NCI-H82 treated with DMSO at 0.1 percent for 48 hours (cell line): ENCODE measurements at regions not wholly inside any gene's neighbourhood (a gene's known extent, or its start where the extent isn't known, plus 50 kb on each side); places are given as distances from the start of the nearest gene placed in this dataset.
"Not testable (repeated sequence)": the region's sequence is repeated elsewhere in the genome, so short reads cannot be mapped to it uniquely, and the experiment has no call there.

Source experiments
- DNase-seq: peaks from one replicate; lab custom pipeline; 2025; ENCODE audit not compliant: unreplicated experiment; lab: John Stamatoyannopoulos, UW

DNA sequence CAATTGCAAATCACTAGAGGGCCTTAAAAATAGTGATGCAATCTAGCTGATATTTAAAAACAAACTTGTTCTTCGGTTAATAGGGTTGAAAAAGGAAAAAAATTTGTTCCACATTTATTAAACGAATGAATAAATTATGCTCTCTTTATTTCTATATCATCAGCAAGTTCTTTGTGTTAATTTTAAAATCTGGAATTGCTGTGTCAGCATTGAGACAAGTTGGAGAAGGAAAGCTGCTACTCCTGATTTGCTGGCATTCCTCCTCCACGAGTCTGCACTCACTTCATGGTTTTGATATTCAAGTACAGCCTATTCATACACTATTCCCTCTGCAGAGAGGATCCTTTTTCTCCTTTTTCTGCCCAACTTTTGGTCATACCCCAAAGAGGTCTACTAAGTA, 117.6 kb downstream of the MRPL39 start:
- no peak for DNase-seq

DNA sequence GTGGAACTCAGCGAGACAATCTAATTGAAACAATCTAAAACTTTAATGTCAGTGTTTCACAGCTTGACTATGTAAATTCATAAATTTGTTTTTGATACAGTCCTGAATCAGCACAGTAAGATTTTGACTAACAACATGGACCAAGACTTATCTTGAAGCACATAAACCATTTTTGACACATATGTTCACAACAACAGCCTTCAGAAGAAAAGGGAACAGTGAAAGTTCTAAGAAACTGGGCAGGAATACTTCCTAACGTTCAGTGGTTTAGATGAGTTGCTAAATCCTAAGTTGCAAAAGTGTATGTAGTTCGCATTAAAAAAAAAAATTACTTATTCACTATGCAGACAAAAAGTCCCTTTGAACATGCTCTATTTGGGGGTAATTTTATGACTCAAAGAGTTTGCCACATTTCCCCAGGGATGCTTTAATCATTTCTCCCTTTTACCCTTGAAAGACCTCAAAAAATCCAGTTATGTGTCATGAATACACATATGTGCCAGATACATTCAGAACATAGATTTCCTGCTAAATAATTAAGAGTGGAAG, 120.2 kb downstream of the MRPL39 start:
- DNase-seq, result no peak

DNA sequence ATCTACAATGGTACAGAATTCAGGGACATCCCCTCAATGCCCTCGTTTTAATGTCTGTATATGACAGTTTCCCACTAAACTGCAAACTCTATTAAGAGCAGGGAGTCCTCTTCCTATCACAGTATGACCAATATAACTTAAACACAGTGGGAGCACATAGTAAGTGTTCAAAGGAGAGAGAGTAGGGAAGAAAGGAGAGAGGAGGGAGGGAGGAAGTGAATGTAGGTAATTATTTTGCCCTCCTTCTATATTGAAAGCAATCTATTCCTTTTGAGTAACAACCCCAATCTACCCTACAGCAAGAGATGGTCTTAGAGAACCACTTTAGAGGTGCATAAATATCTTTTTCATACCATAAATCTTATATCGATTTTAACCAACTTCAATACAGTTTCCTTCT, 121.4 kb downstream of the MRPL39 start:
- DNase-seq, result no peak

DNA sequence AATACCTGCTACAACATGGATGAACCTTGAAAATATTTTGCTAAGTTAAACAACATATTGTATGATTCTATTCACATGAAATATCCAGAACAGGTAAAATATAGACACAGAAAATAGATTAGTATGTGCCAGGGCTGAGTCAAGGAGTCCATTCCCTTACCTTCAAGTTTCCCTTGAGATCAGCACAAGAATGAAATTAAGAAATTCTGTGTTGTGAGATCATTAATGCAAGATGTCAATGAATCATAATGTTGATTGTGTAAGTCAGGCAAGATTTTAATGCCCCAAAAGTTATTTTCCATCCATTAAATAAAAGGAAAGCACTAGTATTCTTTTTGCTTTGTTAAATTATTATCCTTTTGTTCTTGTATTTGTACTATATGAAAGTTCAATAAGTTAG, 139.4 kb downstream of the MRPL39 start:
- DNase-seq, result no peak

DNA sequence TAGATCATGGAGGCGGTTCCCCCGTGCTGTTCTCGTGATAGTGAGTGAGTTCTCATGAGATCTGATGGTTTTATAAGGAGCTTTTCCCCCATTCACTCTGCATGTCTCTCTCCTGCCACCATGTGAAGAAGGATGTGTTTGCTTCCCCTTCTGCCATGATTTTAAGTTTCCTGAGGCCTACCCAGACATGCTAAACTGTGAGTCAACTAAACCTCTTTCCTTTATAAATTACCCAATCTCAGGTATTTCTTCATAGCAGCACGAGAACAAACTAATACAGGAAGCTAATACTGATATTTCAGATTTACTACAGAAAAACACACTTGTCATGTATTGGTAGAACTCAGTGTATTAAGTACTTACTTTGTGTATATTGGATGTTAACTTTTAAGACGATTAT, 140.2 kb downstream of the MRPL39 start:
- DNase-seq, result not testable (repeated sequence)

DNA sequence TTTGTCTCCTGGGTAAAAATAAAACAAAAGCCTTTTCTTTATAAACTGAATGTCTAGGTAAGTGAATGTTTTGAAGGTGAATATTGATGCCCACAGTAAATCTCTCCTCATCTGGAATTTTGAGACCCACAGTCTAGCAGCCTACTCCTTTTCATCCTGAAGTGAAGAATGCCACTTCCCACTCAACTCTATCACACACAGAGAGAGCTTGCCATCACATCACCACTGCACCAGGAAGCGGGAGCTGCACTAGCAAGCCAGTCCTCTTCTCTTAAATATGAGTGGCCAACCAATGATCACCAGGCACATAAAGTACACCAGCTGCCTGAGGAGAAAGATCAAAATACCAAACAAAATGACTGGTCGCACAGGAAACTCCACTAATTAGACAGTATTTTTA, 140.8 kb downstream of the MRPL39 start:
- no peak for DNase-seq

DNA sequence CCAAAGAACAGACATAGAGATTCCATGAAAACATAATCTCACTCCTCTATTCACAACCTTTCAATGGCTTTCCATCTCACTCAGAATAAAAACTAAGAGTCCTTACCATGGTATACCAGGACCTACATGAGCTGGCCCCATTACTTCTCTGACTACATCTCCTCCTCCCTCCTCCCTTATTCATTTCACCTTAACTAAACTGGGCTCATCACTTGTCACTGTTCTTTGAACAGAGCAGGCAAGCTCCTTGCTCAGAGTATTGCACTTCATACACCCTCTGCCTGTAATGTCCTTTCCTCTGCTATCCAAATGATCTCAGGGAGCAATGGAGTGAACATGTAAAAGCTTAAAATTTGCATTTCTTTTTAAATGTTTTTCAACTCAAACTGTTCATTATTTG, 142.0 kb downstream of the MRPL39 start:
- no peak for DNase-seq

DNA sequence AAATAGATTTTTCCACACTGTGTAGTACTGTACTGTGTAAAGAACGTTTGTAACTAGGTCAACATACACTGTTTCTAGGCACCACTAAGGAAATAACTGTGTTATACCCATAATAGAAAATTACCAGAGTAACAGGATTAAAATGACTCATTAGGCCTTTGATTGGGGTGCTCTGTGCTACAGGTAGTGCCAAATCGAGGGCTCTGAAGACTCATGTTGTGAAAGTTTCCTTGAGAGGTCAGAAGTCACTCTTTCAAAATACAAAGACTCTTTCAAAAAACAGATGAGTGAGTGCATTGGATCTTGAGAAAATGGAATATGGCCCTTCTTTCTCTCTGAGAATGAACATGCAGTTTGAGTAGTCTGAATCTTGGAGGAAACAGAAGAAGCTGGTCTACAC, 143.0 kb downstream of the MRPL39 start:
- no peak for DNase-seq

DNA sequence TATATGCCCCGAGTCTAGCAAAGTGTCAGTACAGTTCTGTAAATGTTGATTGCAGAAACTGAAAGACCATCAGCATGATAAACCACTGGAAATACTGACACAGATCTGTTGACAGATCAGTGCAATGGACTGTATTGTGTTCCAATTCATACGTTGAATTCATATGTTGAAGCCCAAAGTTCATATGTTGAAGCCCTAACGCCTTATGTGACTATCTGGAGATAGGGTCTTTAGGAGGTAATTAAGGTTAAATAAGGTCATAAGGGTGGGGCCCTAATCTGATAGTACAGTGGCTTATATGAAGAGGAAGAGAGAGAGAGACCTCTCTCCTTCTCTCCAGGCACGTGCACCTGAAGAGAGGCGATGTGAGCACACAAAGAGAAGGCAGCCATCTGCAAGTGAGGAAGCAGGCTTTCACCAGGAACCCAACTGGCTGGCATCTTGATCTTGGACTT, 144.7 kb downstream of the MRPL39 start:
- DNase-seq, result no peak

DNA sequence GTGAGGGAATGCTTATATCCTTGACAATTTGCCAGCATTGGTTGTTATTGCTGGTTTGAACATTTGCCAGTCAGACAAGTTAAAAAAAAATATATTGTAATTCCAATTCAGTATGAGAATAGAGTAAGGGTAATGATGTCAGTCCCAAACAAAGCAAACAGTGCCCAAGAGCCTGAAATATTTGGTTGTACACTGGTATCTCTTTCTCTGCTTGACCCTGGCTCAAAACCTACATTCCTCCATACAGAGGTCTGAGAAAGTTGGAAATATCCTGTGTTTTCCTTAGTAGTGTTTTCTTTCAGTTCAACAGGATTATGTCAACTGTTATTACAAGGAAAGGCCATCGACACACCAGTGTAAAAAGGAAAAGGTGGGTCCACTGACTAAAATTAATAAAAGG, 145.6 kb downstream of the MRPL39 start:
- no peak for DNase-seq

DNA sequence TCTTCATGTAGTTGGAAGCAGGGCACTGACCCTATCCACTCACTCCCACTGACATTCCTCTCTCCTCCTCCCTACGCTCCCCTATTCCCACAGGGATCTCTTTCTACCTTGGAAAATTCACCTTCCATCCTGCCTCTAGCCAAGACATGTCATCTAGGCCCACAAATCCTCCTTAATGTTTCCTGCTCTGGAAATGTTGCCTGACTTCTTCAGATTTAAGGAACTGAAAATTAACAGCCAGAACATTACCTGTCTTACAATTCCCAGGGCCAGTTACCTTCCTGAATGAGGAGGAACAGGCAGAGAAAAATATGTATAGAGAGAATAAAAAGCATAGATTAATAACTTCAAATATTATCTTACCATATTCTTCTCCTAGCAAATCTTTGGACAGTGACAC, 147.3 kb downstream of the MRPL39 start:
- no peak for DNase-seq

DNA sequence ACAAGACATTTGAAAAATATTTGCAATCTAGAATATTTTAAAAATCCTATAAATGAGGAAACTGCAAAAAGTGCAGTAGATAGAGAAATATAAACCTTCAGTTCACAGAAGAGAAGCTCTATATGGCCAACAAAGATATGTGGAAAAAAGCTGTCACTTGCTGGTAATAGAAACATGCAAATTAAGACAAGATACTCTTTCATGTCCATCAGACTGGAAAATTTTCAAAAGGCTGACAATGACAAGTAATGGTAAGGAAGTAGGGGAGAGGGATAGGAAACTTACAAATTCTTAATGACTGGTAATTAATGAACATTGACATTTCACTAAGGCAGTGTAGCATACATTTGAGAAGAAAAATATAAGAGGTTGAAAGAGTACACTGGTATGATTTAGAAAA, 147.9 kb downstream of the MRPL39 start:
- DNase-seq, result no peak

DNA sequence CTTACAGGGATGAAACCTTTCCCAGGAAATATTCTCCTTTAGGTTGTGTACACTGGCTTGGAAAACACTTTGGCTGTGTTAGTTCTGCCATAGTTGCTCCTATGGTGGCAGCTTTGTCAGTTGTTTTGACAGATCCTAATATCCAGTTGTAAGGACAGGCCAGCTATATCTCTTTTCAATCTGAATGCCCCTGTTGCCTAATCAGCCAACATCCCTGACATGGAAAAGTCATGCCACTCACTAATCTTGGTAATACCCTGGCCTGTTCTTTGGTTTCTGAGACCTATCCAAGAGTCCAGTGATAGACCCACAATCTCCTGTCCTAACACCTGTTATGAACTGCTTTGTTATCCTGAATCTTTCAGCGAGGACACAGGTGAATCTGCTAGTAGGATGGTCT, 148.8 kb downstream of the MRPL39 start:
- DNase-seq, result no peak

DNA sequence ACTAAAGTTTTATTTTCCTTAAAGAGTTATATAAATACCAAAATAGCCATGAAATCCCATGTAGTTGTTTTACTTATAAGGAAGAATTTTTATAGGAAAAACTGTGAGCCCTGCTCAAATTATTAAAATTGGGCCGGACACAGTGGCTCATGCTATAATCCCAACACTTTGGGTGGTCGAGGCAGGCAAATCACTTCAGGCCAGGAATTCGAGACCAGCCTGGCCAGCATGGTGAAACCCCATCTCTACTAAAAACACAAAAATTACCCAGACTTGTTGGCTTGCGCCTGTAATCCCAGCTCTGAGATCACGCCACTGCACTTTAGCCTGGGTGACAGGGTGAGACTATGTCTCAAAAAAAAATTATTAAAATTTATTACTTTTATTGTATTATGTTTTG, 149.3 kb downstream of the MRPL39 start:
- no peak for DNase-seq

DNA sequence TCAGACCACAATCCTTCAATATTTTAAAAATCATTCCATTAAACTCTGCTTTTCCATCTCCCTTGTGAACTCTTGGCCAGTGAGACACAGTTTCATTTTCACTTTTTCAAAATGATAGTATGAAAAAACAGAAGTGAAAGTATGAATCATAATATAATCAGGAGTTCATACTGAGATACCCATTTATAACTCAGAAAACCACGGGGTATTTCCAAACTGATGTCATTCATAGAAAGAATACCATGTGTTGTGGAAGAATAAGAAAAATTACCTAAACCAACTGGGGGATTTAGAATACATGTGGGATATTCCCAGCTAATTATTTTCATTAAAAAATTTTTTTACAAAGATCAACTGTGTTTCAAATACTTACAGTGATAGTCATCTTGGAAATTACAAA, 149.9 kb downstream of the MRPL39 start:
- no peak for DNase-seq

DNA sequence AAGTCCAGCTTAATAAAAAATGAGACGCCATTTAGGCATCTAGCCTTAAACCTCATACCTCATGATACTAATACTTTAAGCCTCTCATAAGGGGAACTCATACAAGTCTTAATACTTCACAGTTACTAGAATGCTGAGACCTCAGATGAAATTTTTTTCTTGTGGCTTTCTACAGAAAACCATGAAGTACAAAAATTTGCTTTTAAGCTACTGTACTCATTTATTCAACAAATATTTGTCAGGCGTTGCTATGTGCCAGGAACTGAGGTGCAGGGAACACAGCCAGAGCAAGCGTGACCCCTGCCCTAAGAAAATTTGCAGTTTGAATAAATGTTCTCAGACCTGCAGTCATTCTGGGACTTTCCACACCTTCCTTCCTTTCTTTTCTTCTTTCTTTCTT, 150.6 kb downstream of the MRPL39 start:
- DNase-seq, result no peak

DNA sequence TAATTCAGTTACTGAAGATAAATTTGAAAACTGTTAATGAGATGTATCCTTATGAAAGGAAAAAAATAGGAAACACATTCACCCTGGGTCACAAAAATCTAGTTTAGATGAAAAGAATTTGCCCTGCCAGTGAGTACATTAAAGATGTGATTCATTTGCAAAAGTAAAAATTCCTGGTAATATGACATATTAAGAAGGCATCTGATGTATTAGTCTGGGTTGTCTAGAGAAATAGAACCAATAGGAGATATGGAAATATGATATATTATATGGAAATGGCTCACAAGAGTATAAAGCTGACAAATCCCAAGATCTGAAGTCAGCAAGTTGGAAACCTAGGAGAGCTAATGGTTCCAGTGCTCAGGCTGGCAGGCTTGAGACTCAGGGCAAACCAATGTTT, 153.8 kb downstream of the MRPL39 start:
- DNase-seq, result no peak

DNA sequence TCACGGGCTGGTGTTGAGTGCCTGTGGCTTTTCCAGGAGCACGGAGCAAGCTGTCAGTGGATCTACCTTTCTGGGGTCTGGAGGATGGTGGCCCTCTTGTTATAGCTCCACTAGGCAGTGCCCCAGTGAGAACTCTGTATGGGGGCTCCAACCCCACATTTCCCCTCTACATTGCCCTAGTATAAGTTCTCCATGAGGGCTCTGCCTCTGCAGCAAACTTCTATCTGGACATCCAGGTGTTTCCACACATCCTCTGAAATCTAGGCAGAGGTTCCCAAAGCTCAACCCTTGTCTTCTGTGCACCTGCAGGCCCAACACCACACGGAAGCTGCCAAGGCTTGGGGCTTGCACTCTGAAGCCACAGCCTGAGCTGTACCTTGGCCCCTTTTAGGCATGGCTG, 157.3 kb downstream of the MRPL39 start:
- DNase-seq, result no peak

DNA sequence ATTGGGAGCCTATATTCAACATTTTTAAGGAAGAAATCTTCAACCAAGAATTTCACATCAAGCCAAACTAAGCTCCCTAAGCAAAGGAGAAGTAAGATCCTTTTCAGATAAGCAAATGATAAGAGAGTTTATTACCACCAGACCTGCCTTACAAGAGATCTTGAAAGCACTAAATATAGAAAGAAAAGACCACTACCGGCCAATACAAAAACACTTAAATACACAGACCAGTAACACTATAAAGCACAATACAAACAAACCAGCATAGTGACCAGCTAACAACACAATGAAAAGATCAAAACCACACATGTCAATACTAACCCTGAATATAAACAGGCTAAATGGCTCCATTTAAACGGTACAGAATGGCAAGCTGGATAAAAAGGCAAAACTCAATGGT, 165.4 kb downstream of the MRPL39 start:
- DNase-seq, result no peak

DNA sequence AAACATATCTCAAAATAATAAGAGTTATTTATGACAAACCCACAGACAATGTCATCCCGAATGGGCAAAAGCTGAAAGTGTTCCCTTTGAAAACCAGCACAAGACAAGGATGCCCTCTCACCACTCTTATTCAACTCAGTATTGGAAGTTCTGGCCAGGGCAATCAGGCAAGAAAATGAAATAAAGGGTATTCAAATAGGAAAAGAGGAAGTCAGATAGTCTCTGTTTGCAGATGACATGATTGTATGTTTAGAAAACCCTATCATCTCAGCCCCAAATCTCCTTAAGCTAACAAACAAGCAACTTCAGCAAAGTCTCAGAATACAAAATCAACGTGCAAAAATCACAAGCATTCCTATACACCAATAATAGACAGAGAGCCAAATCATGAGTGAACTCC, 169.8 kb downstream of the MRPL39 start:
- DNase-seq, result not testable (repeated sequence)

DNA sequence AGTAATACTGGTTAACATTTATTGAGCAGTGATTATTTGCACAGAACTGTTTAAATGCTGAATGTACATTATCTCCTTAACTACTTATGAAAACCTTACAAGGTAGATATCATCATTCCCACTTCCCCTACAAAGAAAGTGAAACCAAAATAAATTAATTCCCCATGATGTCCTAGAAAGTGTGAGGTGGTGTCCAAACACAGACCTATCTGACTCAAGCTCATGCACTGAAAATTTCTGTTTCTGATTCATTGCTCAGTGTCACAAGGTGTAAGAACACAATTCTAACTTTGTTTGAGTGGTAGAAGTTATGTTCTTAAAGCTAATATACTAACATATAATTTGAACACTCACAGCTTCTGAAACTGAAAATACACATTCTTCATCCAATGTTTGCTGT, 178.7 kb downstream of the MRPL39 start:
- no peak for DNase-seq

DNA sequence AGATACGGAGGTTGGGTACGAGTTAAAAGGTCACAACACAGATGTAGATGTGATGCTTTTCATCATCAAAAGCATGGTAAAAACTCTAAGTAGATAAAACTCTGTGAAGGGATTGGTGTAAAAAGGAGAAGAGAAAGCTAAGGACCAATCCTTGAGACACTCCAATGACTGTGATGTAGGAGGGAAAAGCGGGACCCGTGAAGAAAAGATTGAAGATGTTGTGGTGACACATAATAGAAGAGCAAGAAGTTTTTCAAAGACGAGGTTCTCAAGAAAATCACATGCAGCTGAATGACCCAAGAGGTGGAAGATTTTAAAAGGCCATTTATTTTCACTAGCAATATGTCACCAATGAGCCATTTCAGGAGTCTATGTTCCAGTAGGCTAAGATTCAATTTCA, 179.5 kb downstream of the MRPL39 start:
- DNase-seq, result no peak

DNA sequence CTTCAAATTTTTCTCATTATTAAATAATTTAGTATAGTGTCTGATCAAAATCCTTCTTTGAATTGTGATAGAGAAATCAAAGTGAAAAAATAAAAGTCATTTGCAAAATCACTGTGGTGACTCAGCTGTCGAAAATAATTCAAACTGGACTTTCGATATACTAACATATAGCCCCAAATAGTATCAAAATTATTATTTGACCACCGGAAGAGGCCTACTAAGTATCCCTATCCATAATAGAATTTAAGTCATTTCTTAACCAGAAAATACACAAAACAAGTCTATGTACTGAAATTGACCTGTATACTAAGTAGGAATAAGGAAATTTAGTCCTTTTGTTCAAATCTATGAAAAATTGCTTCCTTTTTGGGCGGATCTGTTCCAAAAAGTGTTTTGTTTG, 180.7 kb downstream of the MRPL39 start:
- no peak for DNase-seq

DNA sequence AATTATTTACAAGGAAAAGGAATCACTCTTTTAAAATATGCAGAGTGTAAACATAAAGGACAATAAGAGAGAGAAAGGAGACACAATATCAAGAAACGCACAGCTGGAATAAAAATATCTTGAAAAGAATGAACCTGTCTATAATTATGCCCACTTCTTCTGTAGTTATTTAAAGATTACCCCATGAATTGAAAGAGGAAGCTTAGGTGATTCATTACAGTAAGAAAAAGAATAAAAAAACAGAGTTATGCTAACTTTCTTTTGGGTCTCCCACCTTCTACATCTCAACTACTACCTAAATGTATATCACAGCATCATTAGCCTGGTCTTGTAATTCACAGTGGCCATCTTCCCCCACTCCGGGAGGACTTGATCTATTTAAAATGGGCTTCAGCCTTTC, 182.1 kb downstream of the MRPL39 start:
- no peak for DNase-seq
